ENCODE measurements at regions not wholly inside any gene's neighbourhood (a gene's known extent, or its start where the extent isn't known, plus 50 kb on each side); places are given as distances from the start of the nearest gene placed in this dataset.

DNA sequence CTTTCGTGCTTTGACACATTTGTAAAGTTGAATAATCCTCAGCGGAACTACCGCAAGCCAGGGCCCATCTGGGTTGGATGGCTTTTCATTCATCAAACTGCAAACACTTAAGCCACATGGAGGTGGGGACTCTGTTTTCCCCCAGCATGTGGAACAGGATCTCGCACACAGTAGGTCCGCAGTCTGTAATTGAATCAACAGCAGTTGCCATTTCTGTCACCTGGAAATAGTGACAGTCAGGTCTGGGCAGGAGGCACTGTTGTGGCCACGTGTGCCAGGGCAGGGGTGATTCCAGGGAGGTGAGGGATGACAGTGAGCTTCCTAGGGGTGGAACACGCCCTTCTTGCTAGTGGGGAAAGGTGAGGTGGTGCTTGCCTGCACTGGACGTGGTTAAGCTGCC is 50.7 kb upstream of the ANO1 start:
- H3K4me1 Mint-ChIP-seq: no peaks in the 10 kb centered on the region
- H3K27ac Mint-ChIP-seq: no peak overlapping the region
- ATAC-seq: no peak
- peaks cover 11% of the 10 kb centered on the region for H3K27me3 Mint-ChIP-seq
- no peaks in the 10 kb centered on the region for H3K9me3 Mint-ChIP-seq
- no peak overlapping the region for H3K4me3 Mint-ChIP-seq
- H3K36me3 Mint-ChIP-seq: no peaks in the 10 kb centered on the region

DNA sequence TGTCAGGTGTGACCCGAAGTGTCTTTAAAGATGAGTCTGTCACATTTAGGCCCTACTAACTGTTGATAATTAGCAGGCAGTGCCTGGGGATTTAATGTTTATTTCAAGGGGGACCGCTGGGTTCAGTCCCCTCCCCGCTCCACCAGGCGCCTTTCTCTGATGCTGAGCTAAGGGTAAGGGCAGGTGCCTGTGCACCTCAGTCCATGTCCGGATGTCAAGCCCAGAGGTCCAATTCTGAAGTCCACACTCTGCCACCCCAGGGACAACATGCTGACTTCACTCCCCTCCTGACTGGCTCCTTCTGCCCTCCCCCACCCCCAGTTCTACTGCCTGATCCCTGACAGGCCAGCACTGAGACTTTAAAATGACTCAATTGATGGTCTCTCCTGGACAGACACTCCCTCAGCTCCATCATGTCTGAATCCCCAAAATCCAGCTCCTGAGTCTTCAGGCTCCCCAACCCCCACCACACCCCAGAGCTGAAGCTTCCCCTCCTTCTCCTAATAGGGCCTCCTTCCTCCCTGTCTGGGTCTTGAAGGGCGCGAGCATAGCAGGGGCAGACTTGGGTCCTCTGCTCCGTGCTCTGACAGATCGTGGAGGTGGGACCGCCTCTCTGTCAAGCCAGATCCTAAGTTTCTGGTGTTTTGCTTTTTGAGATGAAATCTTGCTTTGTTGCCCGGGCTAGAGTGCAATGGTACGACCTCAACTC is 49.8 kb upstream of the ANO1 start:
- no peaks in the 10 kb centered on the region for H3K4me1 Mint-ChIP-seq
- H3K36me3 Mint-ChIP-seq: no peaks in the 10 kb centered on the region
- H3K4me3 Mint-ChIP-seq: no peak overlapping the region
- H3K9me3 Mint-ChIP-seq: no peaks in the 10 kb centered on the region
- H3K27me3 Mint-ChIP-seq: peaks cover 19% of the 10 kb centered on the region
- H3K27ac Mint-ChIP-seq: no peak overlapping the region
- no peak for ATAC-seq

Measured in stimulated activated memory B cell treated with anti-CD40 and anti-IgM and Interleukin-4, amounts not matched to agents 10 μg/mL and 1 μg/mL and 100 μg/mL, for 72 hours (primary cell).